HepG2 (cell line): ENCODE measurements at regions not wholly inside any gene's neighbourhood (a gene's known extent, or its start where the extent isn't known, plus 50 kb on each side); places are given as distances from the start of the nearest gene placed in this dataset.

ENCODE experiments used
- ATAC-seq: fragments of 200-7000 bp; cut with Tn5 transposase; 3 replicates; pipeline ENCODE4 v1.9.1; 2020; ENCODE audit warnings: mild to moderate bottlenecking, moderate library complexity
- BruUV-seq: library from RNA; stranded (reverse); fragments of 400-500 nt; replicated peaks from 2 replicates; lab custom pipeline; 2021; lab: Mats Ljungman, UMichigan
- CTCF ChIA-PET: fragments of 300-600 bp; formaldehyde crosslinking; extraction: SDS; loops from one replicate; lab custom pipeline; 2021; ENCODE audit warnings: low total read pairs, inconsistent platforms, low intra/inter-chr PET ratio; lab: Yijun Ruan, JAX
- POLR2A ChIA-PET: fragments of 350-600 bp; sonication (Branson Sonifier 250); formaldehyde crosslinking; loops from one replicate; lab custom pipeline; 2020; ENCODE audit warnings: antibody characterized with exemption, inconsistent platforms; lab: Yijun Ruan, JAX
- DNase-seq: peaks from one replicate; pipeline ENCODE4 v3.0.0-alpha.2; 2015; ENCODE audit warnings: low spot score
- FAIRE-seq: peaks from 3 replicates; lab custom pipeline; 2011; peaks lifted over from hg19 to GRCh38; lab: Jason Lieb, UNC
- H2AFZ ChIP-seq: one replicate; pipeline ENCODE4 v1.6.1; 2011; ENCODE audit warnings: low read length, inconsistent platforms
- H3K27ac ChIP-seq: fragments of 300-600 bp; 3 replicates; pipeline ENCODE4 v1.8.0; 2011; ENCODE audit warnings: mixed run types, mild to moderate bottlenecking, mixed read lengths, low read length, inconsistent platforms; ENCODE audit not compliant: insufficient read depth; ENCODE audit errors: extremely low read length
- H3K27me3 ChIP-seq, 2 experiments: fragments of 200-600 bp in 1 of 2; 2 replicates in 1 of 2; 3 replicates in 1 of 2; pipeline versions ENCODE4 v1.6.0 to v1.8.0; 2011; ENCODE audit warnings: low read length in 2 of 2, mild to moderate bottlenecking in 2 of 2, moderate library complexity in 2 of 2, inconsistent platforms in 1 of 2; ENCODE audit not compliant: insufficient read depth in 2 of 2, control insufficient read depth in 1 of 2
- H3K36me3 ChIP-seq, 2 experiments: fragments of 200-600 bp in 1 of 2; replicated peaks in 1 of 2; 2 replicates in 1 of 2; 3 replicates in 1 of 2; pipeline versions ENCODE4 v1.5.1 to v1.8.0; 2011; ENCODE audit warnings: low read length in 2 of 2, inconsistent platforms in 1 of 2; ENCODE audit not compliant: insufficient read depth in 2 of 2, control insufficient read depth in 1 of 2
- H3K4me1 ChIP-seq: 2 replicates; pipeline ENCODE4 v1.5.1; 2012; ENCODE audit warnings: low read length, inconsistent platforms; ENCODE audit not compliant: insufficient read depth
- H3K4me2 ChIP-seq: 2 replicates; pipeline ENCODE4 v1.6.0; 2011; ENCODE audit warnings: low read depth, low read length, inconsistent platforms
- H3K4me3 ChIP-seq, 3 experiments: fragments of 200-600 bp in 1 of 3; sonication (generic), shearing (Covaris generic) in 1 of 3; replicated peaks in 1 of 3; 2 replicates each; pipeline ENCODE4 v1.5.1; 2011 to 2016; ENCODE audit warnings: low read length in 3 of 3, inconsistent platforms in 2 of 3, low read depth in 2 of 3, mild to moderate bottlenecking in 2 of 3, control low read depth in 1 of 3, mixed read lengths in 1 of 3; ENCODE audit not compliant: insufficient read depth in 1 of 3
- H3K79me2 ChIP-seq: one replicate; pipeline ENCODE4 v1.6.1; 2011; ENCODE audit warnings: low read length, inconsistent platforms; ENCODE audit not compliant: insufficient read depth
- H3K9ac ChIP-seq: 2 replicates; pipeline ENCODE4 v1.6.0; 2011; ENCODE audit warnings: mild to moderate bottlenecking, low read depth, low read length, inconsistent platforms; ENCODE audit not compliant: insufficient read depth
- H3K9me3 ChIP-seq: 2 replicates; pipeline ENCODE4 v1.5.1; 2012; ENCODE audit warnings: mild to moderate bottlenecking, low read length
- H4K20me1 ChIP-seq: 2 replicates; pipeline ENCODE4 v1.6.0; 2011; ENCODE audit warnings: inconsistent platforms, mild to moderate bottlenecking, low read length, moderate library complexity; ENCODE audit not compliant: insufficient read depth
- CBFB ChIP-seq: sonication (generic); formaldehyde crosslinking; IDR thresholded peaks from 2 replicates; pipeline ENCODE4 v1.4.0; 2020; ENCODE audit warnings: missing genetic modification reagents
- GLMP ChIP-seq: sonication (generic); formaldehyde crosslinking; IDR thresholded peaks from 2 replicates; pipeline ENCODE4 v1.9.0; 2021; ENCODE audit warnings: missing genetic modification reagents, mild to moderate bottlenecking, borderline replicate concordance
- ZNF280B ChIP-seq: sonication (generic); formaldehyde crosslinking; IDR thresholded peaks from 2 replicates; pipeline ENCODE4 v1.5.0; 2020; ENCODE audit warnings: missing genetic modification reagents, mild to moderate bottlenecking, borderline replicate concordance
- WGBS: methylation state at CpG from one replicate; pipeline ENCODE4 v1.1.6; 2017; ENCODE audit warnings: low lambda C conversion rate; 5-methylcytosine and 5-hydroxymethylcytosine counted together
- in situ Hi-C: cut with HindIII; loops from 2 replicates; pipeline ENCODE4 v1.10.0; 2017; ENCODE audit warnings: low pct_unique_long_range_greater_than_20kb; ENCODE audit not compliant: extremely low pct_ligation_motif_present
- intact Hi-C: fragments of 100-400 bp; cut with micrococcal nuclease; formaldehyde crosslinking; loops from one replicate; pipeline ENCODE4 v1.10.0; 2022; ENCODE audit not compliant: unreplicated experiment

GRCh38 chr7:52150952-52151351 lies 834.3 kb upstream of the COBL start (continued):
- TF ChIP-seq ZNF280B (CRISPR knock-in tag) (no peak), GLMP (CRISPR knock-in tag) (no peak)

GRCh38 chr7:52146871-52147634 lies 830.4 kb upstream of the COBL start:
- ChIA-PET POLR2A (no interaction called here), CTCF (no interaction called here)
- no peak for DNase-seq
- ATAC-seq = no peak
- Histone ChIP-seq H3K4me3 (no peak overlapping the region), H4K20me1 (no peaks in the 10 kb centered on the region), H3K9me3 (no peaks in the 10 kb centered on the region; the same call in 1 of the 2 replicates), H3K79me2 (no peaks in the 10 kb centered on the region), H3K36me3 (no peaks in the 10 kb centered on the region), H3K4me1 (no peaks in the 10 kb centered on the region), H3K4me2 (no peak overlapping the region), H3K27me3 (no peaks in the 10 kb centered on the region), H2AFZ (no peak overlapping the region), H3K9ac (no peak overlapping the region), H3K27ac (no peak overlapping the region)
- intact Hi-C loops (no loop called here), in situ Hi-C loops (no loop called here)
- BruUV-seq = no TSS peak
- no peak for FAIRE-seq
- TF ChIP-seq CBFB (CRISPR knock-in tag) = no peak
- 1% methylated on average over 6 of the region's 6 CpGs for WGBS
